22Rv1 (cell line): ENCODE measurements at regions not wholly inside any gene's neighbourhood (a gene's known extent, or its start where the extent isn't known, plus 50 kb on each side); places are given as distances from the start of the nearest gene placed in this dataset.

ENCODE experiments used
- CTCF ChIP-seq: fragments of 450-650 bp; IDR thresholded peaks from 2 replicates; pipeline ENCODE4 v1.5.1; 2017; ENCODE audit warnings: mild to moderate bottlenecking
- ZFX ChIP-seq: fragments of 450-650 bp; IDR thresholded peaks from 2 replicates; pipeline ENCODE4 v1.6.1; 2017; ENCODE audit warnings: antibody characterized with exemption, borderline replicate concordance

DNA sequence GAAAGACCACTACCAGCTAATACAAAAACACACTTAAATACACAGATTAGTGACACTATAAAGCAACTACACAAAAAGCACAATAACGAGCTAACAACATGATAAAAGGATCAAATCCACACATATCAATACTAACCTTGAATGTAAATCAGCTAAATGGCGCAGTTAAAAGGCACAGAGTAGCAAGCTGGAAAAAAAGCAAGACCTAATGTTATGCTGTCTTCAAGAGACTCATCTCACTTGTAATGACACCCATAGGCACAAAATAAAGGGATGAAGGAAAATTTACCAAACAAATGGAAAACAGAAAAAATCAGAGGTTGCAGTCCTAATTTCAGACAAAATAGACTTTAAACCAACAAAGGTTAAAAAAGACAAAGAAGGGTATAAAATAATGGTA, 86.3 kb downstream of the NUS1 start:
- TF ChIP-seq CTCF, result no peak
- no peak for TF ChIP-seq ZFX
